GM19452 (cell line): ENCODE measurements at regions not wholly inside any gene's neighbourhood (a gene's known extent, or its start where the extent isn't known, plus 50 kb on each side); places are given as distances from the start of the nearest gene placed in this dataset.
A peak's percentile ranks its signal among the peaks of the same experiment; 100 is the strongest.
"Not testable (repeated sequence)": the region's sequence is repeated elsewhere in the genome, so short reads cannot be mapped to it uniquely, and the experiment has no call there.

Source experiments
- ATAC-seq: cut with Tn5 transposase; IDR thresholded peaks from one replicate; pipeline ENCODE4 v1.9.1; 2021; ENCODE audit not compliant: unreplicated experiment

- no peak for ATAC-seq
Observed at GRCh38 chr4:53720776-53721175, 129.5 kb upstream of the LNX1 start.

- no peak for ATAC-seq
Observed at GRCh38 chr4:53717064-53717549, 125.8 kb upstream of the LNX1 start.

- ATAC-seq, result no peak
Observed at GRCh38 chr4:53716471-53717063, 125.3 kb upstream of the LNX1 start.

GRCh38 chr4:53716011-53716410, 124.7 kb upstream of the LNX1 start:
- ATAC-seq, result no peak

DNA sequence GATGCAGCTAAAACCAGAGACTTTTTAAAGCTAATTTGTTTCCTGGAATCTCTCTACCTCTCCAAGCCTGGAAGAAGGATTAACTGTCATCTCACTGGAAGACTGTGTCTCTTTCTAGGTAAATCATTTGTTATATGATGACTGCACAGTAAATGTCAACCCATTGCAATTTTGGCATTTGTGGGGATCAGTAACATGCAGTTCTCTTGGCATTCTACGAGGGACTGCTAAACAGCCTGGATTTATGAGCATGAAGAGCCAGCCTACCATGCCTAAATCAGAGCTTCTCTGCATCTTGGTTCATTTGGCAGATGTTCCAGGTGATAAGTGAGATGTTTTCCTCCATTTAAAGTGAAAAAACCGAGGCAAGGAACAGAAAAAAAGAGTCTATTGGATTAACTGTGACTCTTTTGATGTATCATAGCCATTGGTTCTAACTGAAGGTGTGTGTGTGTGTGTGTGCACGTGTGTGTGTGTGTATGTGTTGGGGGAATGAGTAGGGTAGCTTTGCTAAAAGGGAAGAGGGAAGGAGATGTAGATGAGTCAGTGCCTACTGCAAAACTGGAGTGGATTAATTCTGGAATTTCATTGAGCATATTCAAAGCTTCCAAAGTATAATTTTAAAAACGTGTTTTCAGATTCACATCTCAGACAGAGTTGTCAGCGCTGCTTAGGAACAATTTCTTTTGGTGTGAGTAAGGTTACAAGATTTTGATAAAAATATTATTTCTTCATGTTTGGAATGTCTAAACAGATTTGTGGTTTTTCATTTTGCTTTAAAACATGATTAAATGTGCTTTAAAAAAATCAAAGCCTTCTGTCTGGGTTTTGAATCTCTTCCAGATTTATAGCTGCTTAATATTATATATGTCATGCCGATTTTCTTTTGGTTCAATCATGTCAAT, 123.2 kb upstream of the LNX1 start:
- no peak for ATAC-seq

- no peak for ATAC-seq
Observed at GRCh38 chr4:53713767-53714166, 122.5 kb upstream of the LNX1 start.

DNA sequence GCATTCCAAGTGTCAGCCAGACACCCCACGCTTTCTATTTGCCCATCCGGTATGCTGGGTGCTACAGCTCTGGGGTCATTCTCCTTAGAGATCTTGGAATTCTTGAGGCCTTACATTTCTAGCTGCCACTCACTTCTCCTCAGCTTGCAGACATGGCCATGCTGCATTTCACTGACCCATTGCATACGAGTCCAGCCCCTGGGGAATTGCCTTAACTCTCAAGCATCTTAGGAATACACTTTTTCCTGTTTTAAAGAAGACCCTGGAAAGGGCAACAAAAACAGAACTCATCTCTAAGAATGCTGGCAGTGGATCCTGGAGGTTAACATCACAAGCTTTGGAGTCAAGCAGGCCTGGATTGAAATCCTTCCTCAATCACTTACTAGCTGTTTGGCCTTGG, 122.0 kb upstream of the LNX1 start:
- ATAC-seq, result no peak

DNA sequence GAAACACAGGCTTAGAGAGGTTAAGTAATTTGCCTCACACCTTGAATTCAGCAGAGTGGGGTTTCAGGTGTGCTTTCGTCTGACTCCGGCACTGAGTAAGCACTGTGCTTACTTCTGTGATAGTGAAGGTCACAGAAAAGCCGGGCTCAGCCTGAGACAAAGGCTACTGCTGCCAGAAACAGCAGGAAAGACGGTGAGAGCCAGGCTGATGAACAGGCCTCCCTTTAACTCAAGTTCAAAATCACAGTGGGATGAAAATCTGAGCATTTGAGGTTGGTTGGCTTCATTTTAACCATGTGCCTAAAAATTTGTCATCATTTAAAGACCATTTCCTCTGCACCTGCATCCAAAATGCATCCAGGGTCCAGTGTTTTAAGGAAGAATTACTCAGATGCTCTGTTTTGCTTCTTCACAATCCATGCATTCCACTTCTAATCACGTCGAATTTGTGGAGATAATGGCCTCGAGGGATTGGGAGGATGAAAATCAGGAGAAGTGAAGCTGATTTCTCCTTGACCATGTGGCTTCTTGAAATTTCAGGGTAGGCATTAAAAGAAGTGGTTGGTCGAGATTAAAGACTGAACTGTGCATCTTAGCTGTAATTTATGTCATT, 121.2 kb upstream of the LNX1 start:
- no peak for ATAC-seq

DNA sequence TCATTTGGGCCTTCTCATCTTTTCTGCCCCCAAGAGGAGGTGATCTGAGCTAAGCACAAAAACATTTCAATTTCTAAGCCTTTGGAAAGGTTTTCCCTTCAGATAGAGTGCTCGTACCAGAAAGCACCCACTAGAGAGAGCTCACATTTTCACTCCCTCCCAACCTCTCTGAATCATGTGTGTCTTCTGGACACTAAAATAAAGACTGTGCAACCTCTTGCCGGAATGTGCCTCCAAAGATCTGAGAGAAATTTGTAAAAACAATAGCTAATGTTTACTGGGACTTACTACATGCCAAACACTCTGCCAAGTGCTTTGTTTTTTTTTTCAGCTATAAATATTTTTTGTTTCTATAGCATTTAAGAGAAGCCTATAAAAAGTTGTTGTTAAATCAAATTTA, 120.6 kb upstream of the LNX1 start:
- no peak for ATAC-seq

DNA sequence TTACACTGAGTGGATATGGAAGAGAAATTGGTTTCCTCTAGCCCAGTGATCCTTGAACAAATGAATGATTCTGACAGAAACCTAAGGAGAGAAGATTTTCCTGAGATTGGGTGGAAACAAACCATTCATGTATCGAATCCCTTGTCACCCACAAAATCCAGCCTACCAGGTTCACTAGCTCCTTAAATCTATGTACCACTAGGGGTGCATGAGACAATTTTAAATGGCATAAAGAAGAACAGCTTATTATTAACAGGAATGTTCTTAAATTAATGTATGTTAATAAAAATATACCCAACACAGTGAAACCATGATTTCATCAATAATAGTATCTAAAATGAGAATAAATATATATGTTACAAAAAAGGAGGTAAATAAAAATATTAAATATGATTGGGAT, 118.4 kb upstream of the LNX1 start:
- no peak for ATAC-seq

- ATAC-seq, result no peak
Observed at GRCh38 chr4:53707491-53707890, 116.2 kb upstream of the LNX1 start.

DNA sequence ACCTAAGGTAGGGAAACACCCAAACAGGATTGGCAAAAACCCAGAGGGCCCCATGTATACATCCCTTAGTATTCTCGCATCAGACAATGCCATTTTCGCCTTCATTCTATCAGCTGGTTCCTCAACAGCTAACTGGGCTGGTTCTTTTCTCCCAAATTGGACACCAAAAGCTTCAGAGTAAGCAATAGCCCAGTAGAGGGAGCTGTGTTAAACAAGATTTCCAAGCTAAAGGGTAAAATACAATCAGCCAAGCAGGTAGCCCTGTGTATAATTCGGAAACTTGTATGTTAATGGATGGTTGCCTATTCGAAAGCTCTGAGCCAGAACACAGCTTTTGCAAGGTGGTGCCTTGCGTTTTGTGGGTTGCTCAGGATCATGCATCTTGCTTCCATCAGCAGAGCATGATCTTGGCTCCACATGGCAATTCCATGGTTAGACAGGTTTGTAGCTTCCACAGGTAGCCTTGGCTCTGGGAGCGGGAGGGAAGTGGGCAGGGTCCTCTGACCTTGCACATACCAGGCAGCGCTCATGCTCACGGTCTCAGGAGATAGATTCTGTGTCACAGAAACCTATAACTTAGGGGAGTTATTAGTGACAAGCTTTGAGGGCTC, 115.2 kb upstream of the LNX1 start:
- no peak for ATAC-seq

- ATAC-seq, result no peak
Observed at GRCh38 chr4:53705972-53706371, 114.7 kb upstream of the LNX1 start.

- ATAC-seq, result peak; percentile 33
Observed at GRCh38 chr4:53705151-53705764, 114.0 kb upstream of the LNX1 start.

DNA sequence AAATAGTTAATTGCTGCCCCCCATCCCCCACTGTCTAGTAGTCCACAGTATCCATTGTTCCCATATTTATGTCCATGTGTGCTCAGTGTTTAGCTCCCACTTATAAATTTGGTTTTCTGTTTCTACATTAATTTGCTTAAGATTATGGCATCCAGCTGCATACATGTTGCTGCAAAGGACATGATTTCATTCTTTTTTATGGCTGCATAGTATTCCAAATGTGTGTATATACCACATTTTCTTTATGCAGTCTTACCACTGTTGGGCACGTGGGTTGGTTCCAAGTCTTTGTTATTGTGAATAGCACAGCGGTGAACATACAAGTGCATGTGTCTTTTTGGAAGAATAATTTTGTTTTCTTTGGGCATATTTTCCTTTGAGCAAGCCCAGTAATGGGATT, 113.0 kb upstream of the LNX1 start:
- ATAC-seq, result no peak

DNA sequence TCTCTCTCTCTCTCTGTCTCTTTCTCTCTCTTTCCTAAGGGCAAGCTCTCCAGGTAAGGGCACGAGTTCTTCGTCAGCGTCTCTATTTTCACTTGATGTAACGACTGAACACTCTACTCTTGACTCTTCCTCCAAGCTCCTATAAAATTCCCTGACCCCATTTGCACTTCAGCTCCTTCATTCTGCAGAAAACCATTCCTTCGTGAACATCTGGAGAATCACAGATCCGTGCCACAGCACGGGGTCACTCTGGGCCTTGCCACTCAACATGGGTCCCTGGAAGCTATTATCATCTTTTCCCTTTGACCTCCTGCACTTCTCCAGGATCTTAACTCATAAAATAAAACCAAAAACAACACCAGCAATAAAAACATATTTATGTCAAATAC, 112.0 kb upstream of the LNX1 start:
- ATAC-seq, result no peak

DNA sequence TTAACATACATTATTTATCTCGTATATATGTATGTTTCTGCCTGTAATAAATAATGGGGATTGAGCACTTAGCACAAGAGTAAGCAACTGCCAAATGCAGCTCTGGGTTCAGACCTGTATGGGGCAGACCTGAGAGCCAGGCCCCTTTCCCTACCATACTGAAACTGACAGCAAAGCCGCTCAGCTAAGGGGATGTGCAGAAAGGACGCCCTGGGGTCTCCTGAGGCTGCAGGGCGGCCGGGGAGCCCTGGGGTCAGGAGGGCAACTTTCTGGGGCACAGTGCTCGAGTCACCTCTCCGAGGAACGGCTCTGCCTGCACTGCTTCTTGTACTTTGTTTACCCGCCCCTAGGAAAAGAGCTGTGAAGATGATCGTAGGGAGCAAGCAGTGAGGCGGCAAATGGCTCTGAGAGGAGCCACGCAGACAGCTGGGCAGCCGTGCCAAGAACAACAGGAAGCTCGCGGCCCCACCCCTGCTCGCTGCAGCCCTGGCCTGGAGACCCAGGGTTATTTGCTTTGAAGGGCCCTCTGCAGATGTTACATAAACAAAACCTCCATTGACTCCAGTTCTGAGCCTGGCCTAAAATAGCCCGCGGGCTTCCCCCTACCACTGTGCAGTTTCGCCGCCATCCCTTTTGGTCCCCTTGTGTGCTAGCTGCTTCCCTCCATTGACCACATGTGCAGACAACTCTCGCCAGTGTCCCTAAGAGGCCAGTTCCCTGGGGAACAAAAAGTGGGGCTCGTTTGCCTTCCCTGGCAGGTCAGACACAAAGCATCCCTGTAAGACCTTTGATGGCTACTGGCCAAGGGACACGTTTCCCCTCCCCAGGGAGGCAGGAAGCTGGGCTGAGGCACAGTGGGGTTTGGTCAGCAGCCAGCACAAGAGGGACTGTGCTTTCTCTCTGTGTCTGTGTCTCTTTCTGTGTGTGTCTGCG, 111.3 kb upstream of the LNX1 start:
- ATAC-seq, result peak; percentile 75

DNA sequence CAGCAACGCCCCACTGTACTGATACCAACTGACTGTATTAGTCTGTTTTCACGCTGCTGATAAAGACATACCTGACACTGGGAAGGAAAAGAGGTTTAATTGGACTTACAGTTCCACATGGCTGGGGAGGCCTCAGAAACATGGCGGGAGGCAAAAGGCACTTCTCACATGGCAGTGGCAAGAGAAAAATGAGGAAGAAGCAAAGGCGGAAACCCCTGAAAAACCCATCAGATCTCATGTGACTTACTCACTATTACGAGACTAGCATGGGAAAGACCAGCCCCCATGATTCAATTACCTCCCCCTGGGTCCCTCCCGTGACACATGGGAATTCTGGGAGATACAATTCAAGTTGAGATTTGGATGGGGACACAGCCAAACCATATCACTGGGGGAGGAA, 110.0 kb upstream of the LNX1 start:
- not testable (repeated sequence) for ATAC-seq

DNA sequence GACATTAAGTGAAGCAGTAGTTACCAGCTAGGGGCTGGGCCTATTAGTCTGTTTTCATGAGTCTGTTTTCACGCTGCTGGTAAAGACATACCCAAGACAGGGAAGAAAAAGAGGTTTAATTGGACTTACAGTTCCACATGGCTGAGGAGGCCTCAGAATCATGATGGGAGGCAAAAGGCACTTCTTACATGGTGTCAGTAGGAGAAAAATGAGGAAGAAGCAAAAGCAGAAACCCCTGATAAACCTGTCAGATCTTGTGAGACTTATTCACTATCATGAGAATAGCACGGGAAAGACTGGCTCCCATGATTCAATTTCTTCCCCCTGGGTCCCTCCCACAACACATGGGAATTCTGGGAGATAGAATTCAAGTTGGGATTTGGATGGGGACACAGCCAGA, 108.0 kb upstream of the LNX1 start:
- ATAC-seq, result not testable (repeated sequence)

DNA sequence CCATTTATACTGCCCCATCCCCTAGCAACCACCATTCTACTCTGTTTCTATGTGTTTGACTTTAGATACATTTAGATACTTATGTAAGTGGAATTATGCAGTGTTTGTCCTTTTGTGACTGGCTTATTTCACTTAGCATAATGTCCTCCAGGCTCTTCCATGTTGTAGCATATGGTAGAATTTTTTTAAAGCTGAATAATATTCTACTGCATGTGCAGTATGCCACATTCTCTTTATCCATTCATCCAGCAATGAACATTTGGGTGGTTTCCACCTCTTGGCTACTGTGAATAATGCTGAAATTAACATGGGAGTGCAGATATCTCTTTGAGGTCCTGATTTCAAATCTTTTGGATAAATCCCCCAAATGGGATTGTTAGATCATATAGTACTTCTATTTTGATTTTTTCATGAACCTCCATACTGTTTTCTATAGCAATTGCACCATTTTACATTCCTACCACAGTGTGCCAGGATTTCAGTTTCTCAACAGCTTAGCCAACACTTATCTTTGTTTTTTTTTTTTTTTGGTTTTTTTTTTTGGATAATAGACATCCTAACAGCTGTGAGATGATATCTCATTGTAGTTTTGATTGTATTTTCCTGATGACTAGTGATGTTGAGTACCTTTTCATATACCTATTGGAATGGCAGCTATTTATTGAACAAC, 105.9 kb upstream of the LNX1 start:
- ATAC-seq, result no peak
